ENCODE measurements at regions not wholly inside any gene's neighbourhood (a gene's known extent, or its start where the extent isn't known, plus 50 kb on each side); places are given as distances from the start of the nearest gene placed in this dataset.

GRCh38 chr6:108795814-108796213 is 52.4 kb upstream of the ARMC2 start:
- TF ChIP-seq CTCF (IDR thresholded peaks at IDR 0.05; ENCODE audit: poor library complexity, severe bottlenecking), result no peak
- TF ChIP-seq TAF1 (IDR thresholded peaks at IDR 0.05; ENCODE audit: low read depth), result no peak

Measured in neural cell (in vitro differentiated cells).